Panc1 (cell line): ENCODE measurements at regions not wholly inside any gene's neighbourhood (a gene's known extent, or its start where the extent isn't known, plus 50 kb on each side); places are given as distances from the start of the nearest gene placed in this dataset.

Source experiments
- ATAC-seq: fragments of 200-7000 bp; cut with Tn5 transposase; 2 replicates; pipeline ENCODE4 v1.9.1; 2020; ENCODE audit warnings: mild to moderate bottlenecking, moderate library complexity
- BruUV-seq: library from RNA; stranded (reverse); fragments of 400-500 nt; replicated peaks from 2 replicates; lab custom pipeline; 2021; lab: Mats Ljungman, UMichigan
- CTCF ChIA-PET: fragments of 300-600 bp; sonication (Branson Sonifier 250); formaldehyde crosslinking; loops from one replicate; lab custom pipeline; 2022; ENCODE audit warnings: antibody characterized with exemption; lab: Charles Lee
- POLR2A ChIA-PET: fragments of 300-600 bp; sonication (Branson Sonifier 250); formaldehyde crosslinking; loops from one replicate; lab custom pipeline; 2022; ENCODE audit warnings: antibody characterized with exemption; lab: Charles Lee
- DNase-seq: peaks from one replicate; pipeline ENCODE4 v3.0.0-alpha.2; 2010; ENCODE audit warnings: low read depth, low spot score
- H3K27ac ChIP-seq: 2 replicates; pipeline ENCODE4 v1.5.1; 2011; ENCODE audit warnings: mild to moderate bottlenecking, low read length, inconsistent platforms
- H3K27me3 ChIP-seq: fragments of 200-500 bp; sonication (Bioruptor generic); 2 replicates; pipeline ENCODE4 v1.6.0; 2014; ENCODE audit warnings: low read length, inconsistent platforms; ENCODE audit not compliant: control insufficient read depth, insufficient read depth
- H3K36me3 ChIP-seq: fragments of 200-500 bp; sonication (Bioruptor generic); 2 replicates; pipeline ENCODE4 v1.5.1; 2014; ENCODE audit warnings: inconsistent platforms, mild to moderate bottlenecking, low read length, moderate library complexity; ENCODE audit not compliant: control insufficient read depth, insufficient read depth
- H3K4me1 ChIP-seq: 2 replicates; pipeline ENCODE4 v1.5.1; 2011; ENCODE audit warnings: inconsistent platforms, mild to moderate bottlenecking, low read length, moderate library complexity; ENCODE audit not compliant: control insufficient read depth, insufficient read depth
- H3K4me3 ChIP-seq, 2 experiments: 2 replicates each; pipeline ENCODE4 v1.5.1; 2011 to 2012; ENCODE audit warnings: low read depth in 2 of 2, low read length in 2 of 2, mild to moderate bottlenecking in 2 of 2, inconsistent platforms in 1 of 2, moderate library complexity in 1 of 2
- H3K9me3 ChIP-seq: fragments of 200-500 bp; sonication (Bioruptor generic); 2 replicates; pipeline ENCODE4 v1.5.1; 2014; ENCODE audit warnings: low read depth, mild to moderate bottlenecking, inconsistent platforms, low read length, moderate library complexity; ENCODE audit not compliant: control insufficient read depth, insufficient read depth
- CTCF ChIP-seq: fragments of 450-650 bp; IDR thresholded peaks from 2 replicates; pipeline ENCODE4 v1.5.1; 2017; ENCODE audit warnings: mild to moderate bottlenecking
- POLR2AphosphoS5 ChIP-seq: IDR thresholded peaks from 2 replicates; pipeline ENCODE4 v1.6.1; 2012; ENCODE audit warnings: mild to moderate bottlenecking, low read depth, low read length, moderate library complexity
- REST ChIP-seq, 2 experiments: IDR thresholded peaks; 2 replicates each; pipeline ENCODE4 v1.6.1; 2011 to 2012; ENCODE audit warnings: low read depth in 2 of 2, control low read depth in 1 of 2, low read length in 1 of 2, mild to moderate bottlenecking in 1 of 2, moderate library complexity in 1 of 2; ENCODE audit not compliant: insufficient read depth in 1 of 2
- SIN3A ChIP-seq: IDR thresholded peaks from 2 replicates; pipeline ENCODE4 v1.6.1; 2012; ENCODE audit warnings: low read depth, mild to moderate bottlenecking, low read length, moderate library complexity, borderline replicate concordance; ENCODE audit not compliant: insufficient read depth
- TCF7L2 ChIP-seq: IDR thresholded peaks from 2 replicates; pipeline ENCODE4 v1.6.1; 2011; ENCODE audit warnings: mild to moderate bottlenecking, low read depth, low read length, inconsistent platforms
- in situ Hi-C: cut with HindIII; loops from 2 replicates; pipeline ENCODE4 v1.10.0; 2016; ENCODE audit warnings: low sequenced_read_pairs, low pct_unique_long_range_greater_than_20kb
- intact Hi-C: fragments of 100-400 bp; cut with micrococcal nuclease; formaldehyde crosslinking; loops from one replicate; pipeline ENCODE4 v1.10.0; 2022; ENCODE audit not compliant: unreplicated experiment

- POLR2A ChIA-PET, result no interaction called here
Observed at GRCh38 chr10:131641231-131641630, 259.6 kb upstream of the PPP2R2D start.

GRCh38 chr10:131641898-131642297 lies 258.9 kb upstream of the PPP2R2D start:
- DNase-seq (no peak), ATAC-seq (no peak)
- no peaks in the 10 kb centered on the region for H3K27me3 ChIP-seq
- no peaks in the 10 kb centered on the region for H3K4me1 ChIP-seq
- ChIA-PET POLR2A (no interaction called here), CTCF (no interaction called here)
- no TSS peak for BruUV-seq
- H3K9me3 ChIP-seq, result no peaks in the 10 kb centered on the region; the same call in 1 of the 2 replicates
- in situ Hi-C loops, result no loop called here
- intact Hi-C loops, result no loop called here
- no peak overlapping the region for H3K4me3 ChIP-seq
- no peaks in the 10 kb centered on the region for H3K36me3 ChIP-seq
- no peak overlapping the region for H3K27ac ChIP-seq
- TF ChIP-seq SIN3A (no peak), TCF7L2 (no peak), POLR2AphosphoS5 (no peak), CTCF (no peak), REST (IDR thresholded peaks at IDR 0.05; ENCODE audit: insufficient read depth in 1 of 2, low read depth in 2 of 2, low read length in 1 of 2) (no peak)

More at GRCh38 chr10:131641231-131641630, 259.6 kb upstream of the PPP2R2D start:
- TF ChIP-seq POLR2AphosphoS5, result no peak
- TF ChIP-seq CTCF, result no peak
- TF ChIP-seq TCF7L2, result no peak
- no peak for TF ChIP-seq REST (IDR thresholded peaks at IDR 0.05; ENCODE audit: insufficient read depth in 1 of 2, low read depth in 2 of 2, low read length in 1 of 2)
- TF ChIP-seq SIN3A, result no peak
- Histone ChIP-seq H3K27ac (no peak overlapping the region), H3K4me3 (no peak overlapping the region), H3K27me3 (no peaks in the 10 kb centered on the region), H3K9me3 (no peaks in the 10 kb centered on the region; the same call in 1 of the 2 replicates), H3K36me3 (no peaks in the 10 kb centered on the region), H3K4me1 (no peaks in the 10 kb centered on the region)
- in situ Hi-C loops, result no loop called here
- intact Hi-C loops, result no loop called here
- ATAC-seq (no peak), DNase-seq (no peak)
- no TSS peak for BruUV-seq
- CTCF ChIA-PET, result no interaction called here
